Breast epithelium (tissue), 3 donors: ENCODE measurements at regions not wholly inside any gene's neighbourhood (a gene's known extent, or its start where the extent isn't known, plus 50 kb on each side); places are given as distances from the start of the nearest gene placed in this dataset.

Experiments used
- CTCF ChIP-seq, 3 donors: fragments of 450-650 bp; IDR thresholded peaks; one replicate each; pipeline ENCODE4 v1.5.1; 2016 to 2017; ENCODE audit warnings: antibody characterized with exemption in 3 of 3, mild to moderate bottlenecking in 3 of 3, moderate library complexity in 3 of 3
- POLR2A ChIP-seq: fragments of 450-650 bp; IDR thresholded peaks from one replicate; pipeline ENCODE4 v1.6.1; 2016; ENCODE audit warnings: antibody characterized with exemption, mild to moderate bottlenecking, moderate library complexity

GRCh38 chr2:226540204-226540994 is 259.2 kb downstream of the IRS1 start:
- TF ChIP-seq CTCF (IDR thresholded peaks at IDR 0.05): no peak
- TF ChIP-seq POLR2A: no peak
